PFSK-1 (cell line): ENCODE measurements at regions not wholly inside any gene's neighbourhood (a gene's known extent, or its start where the extent isn't known, plus 50 kb on each side); places are given as distances from the start of the nearest gene placed in this dataset.

Experiments used
- FOXP2 ChIP-seq: optimal IDR thresholded peaks from 2 replicates; pipeline ENCODE3; 2011; ENCODE audit warnings: borderline replicate concordance, control low read depth, inconsistent platforms; ENCODE audit not compliant: insufficient read depth; ENCODE audit errors: extremely low read length, extremely low read depth
- POLR2AphosphoS5 ChIP-seq: IDR thresholded peaks from 2 replicates; pipeline ENCODE4 v1.6.1; 2012; ENCODE audit warnings: low read depth, mild to moderate bottlenecking, control low read depth, low read length, moderate library complexity
- SIN3A ChIP-seq: IDR thresholded peaks from 2 replicates; pipeline ENCODE4 v1.6.1; 2012; ENCODE audit warnings: mild to moderate bottlenecking, low read length, moderate library complexity, borderline replicate concordance; ENCODE audit not compliant: insufficient read depth
- TAF1 ChIP-seq: IDR thresholded peaks from 2 replicates; pipeline ENCODE4 v1.6.1; 2012; ENCODE audit warnings: low read length, control low read depth, borderline replicate concordance; ENCODE audit not compliant: insufficient read depth
- TF ChIP-seq, protein P1 (sequence below), 2 experiments: IDR thresholded peaks; 2 replicates each; pipeline versions ENCODE4 v1.6.1 to v1.8.0; 2011 to 2012; ENCODE audit warnings: low read depth in 2 of 2, low read length in 2 of 2, control low read depth in 1 of 2, inconsistent platforms in 1 of 2, mild to moderate bottlenecking in 1 of 2, moderate library complexity in 1 of 2; ENCODE audit not compliant: insufficient read depth in 1 of 2

DNA sequence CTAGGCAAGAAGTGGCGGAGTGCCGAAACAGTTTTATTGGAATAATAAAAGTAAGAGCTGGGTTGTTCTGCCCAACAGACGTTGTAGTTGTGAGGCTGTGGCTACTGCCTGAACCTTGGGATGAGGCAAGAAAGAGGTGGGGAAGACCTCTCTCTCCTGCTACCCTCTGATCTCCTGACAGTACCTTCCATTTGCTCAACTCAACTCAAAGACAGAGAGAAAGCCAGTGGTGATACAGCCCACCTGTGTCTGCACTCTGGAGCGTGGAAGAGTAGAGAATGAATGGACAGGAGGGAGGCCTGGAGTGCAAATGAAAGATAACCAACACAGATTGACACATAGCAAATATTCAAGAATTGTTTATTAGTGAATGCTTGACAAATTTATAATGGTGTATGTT is 590.3 kb downstream of the NYAP2 start:
- TF ChIP-seq, protein P1, sequence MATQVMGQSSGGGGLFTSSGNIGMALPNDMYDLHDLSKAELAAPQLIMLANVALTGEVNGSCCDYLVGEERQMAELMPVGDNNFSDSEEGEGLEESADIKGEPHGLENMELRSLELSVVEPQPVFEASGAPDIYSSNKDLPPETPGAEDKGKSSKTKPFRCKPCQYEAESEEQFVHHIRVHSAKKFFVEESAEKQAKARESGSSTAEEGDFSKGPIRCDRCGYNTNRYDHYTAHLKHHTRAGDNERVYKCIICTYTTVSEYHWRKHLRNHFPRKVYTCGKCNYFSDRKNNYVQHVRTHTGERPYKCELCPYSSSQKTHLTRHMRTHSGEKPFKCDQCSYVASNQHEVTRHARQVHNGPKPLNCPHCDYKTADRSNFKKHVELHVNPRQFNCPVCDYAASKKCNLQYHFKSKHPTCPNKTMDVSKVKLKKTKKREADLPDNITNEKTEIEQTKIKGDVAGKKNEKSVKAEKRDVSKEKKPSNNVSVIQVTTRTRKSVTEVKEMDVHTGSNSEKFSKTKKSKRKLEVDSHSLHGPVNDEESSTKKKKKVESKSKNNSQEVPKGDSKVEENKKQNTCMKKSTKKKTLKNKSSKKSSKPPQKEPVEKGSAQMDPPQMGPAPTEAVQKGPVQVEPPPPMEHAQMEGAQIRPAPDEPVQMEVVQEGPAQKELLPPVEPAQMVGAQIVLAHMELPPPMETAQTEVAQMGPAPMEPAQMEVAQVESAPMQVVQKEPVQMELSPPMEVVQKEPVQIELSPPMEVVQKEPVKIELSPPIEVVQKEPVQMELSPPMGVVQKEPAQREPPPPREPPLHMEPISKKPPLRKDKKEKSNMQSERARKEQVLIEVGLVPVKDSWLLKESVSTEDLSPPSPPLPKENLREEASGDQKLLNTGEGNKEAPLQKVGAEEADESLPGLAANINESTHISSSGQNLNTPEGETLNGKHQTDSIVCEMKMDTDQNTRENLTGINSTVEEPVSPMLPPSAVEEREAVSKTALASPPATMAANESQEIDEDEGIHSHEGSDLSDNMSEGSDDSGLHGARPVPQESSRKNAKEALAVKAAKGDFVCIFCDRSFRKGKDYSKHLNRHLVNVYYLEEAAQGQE (IDR thresholded peaks at IDR 0.05; ENCODE audit: insufficient read depth in 1 of 2, low read depth in 2 of 2, low read length in 2 of 2) = no peak
- no peak for TF ChIP-seq FOXP2
- TF ChIP-seq POLR2AphosphoS5 = no peak
- no peak for TF ChIP-seq TAF1
- TF ChIP-seq SIN3A = no peak

DNA sequence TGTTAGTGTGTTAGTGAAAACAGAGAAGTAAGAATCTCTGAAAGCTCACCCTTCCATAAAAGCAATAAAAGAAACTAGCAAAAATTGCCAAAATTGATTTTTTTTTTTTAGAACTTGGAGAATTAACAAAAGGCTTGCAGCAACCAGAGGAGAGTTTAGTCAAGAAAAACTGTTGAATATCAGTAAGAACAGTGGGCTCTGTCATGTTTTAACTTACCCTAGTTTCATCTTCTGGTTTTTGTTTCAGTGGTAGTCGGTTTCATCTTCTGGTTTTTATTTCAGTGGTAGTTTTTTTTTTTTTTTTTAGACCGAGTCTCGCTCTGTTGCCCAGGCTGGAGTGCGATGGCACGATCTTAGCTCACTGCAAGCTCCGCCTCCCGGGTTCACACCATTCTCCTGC is 580.9 kb downstream of the NYAP2 start:
- TF ChIP-seq FOXP2 (no peak), SIN3A (no peak), TAF1 (no peak), POLR2AphosphoS5 (no peak)
- TF ChIP-seq, protein P1 (IDR thresholded peaks at IDR 0.05; ENCODE audit: insufficient read depth in 1 of 2, low read depth in 2 of 2, low read length in 2 of 2) = no peak

DNA sequence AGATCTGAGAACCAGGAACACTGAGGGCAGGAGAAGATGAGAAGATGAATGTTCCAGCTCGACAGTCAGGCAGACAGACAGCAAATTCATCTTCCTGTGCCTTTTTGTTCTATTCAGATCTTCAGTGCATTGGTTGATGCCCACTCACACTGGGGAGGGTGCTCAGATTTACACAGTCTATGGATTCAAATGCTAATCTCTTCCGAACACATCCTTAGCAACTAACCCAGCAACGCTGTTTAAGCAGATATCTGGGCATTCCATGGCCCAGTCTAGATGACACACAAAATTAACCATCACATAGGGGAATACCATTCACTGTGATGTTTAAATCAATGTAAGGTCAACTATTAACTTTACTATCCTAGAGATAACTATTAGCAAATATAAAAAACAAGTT is 571.9 kb downstream of the NYAP2 start:
- TF ChIP-seq TAF1 (no peak), SIN3A (no peak), FOXP2 (no peak), POLR2AphosphoS5 (no peak)
- TF ChIP-seq, protein P1 (IDR thresholded peaks at IDR 0.05; ENCODE audit: insufficient read depth in 1 of 2, low read depth in 2 of 2, low read length in 2 of 2) = no peak

DNA sequence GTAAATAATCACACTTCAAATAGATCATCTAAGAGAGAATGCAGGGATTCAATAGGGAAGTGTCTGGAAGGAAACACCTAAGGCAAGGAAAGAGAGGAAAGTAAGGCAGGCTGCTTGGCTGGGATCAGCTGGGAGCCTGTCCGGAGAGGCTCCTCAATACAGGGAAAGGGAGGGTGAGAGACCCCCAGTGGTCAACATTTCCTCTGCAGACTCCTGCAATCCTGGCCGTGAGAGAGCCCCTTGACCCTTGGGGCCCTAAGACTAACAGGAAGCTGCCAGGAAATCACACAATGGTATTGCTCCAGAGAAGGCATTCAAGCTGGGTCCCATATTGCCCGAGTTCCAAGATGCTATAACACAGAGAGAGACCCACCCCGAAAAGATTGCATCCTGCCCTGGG is 549.4 kb downstream of the NYAP2 start:
- TF ChIP-seq TAF1 = no peak
- no peak for TF ChIP-seq SIN3A
- TF ChIP-seq FOXP2 = no peak
- TF ChIP-seq, protein P1 (IDR thresholded peaks at IDR 0.05; ENCODE audit: insufficient read depth in 1 of 2, low read depth in 2 of 2, low read length in 2 of 2) = no peak
- TF ChIP-seq POLR2AphosphoS5 = no peak

DNA sequence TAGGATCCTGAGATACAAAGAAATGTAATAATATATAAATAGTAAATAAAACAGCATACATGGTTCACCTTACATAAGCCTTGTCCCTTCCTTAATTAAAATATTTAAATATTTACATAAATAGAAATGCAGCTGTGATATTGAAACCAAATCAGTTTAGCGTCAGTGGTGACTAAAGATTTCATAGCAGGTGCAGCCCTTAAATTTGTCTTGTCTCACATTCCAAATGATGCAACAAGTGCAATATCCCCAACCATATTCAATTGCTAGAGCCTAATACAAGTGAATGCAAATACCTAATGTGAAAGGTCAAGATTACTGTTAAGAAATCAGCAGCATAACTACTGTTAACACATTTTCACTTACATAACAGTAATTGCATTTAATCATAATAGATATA is 539.5 kb downstream of the NYAP2 start:
- TF ChIP-seq TAF1 (no peak), POLR2AphosphoS5 (no peak), SIN3A (no peak), FOXP2 (no peak)
- TF ChIP-seq, protein P1 (IDR thresholded peaks at IDR 0.05; ENCODE audit: insufficient read depth in 1 of 2, low read depth in 2 of 2, low read length in 2 of 2) = no peak
